CD14-positive monocyte (primary cell): ENCODE measurements at regions not wholly inside any gene's neighbourhood (a gene's known extent, or its start where the extent isn't known, plus 50 kb on each side); places are given as distances from the start of the nearest gene placed in this dataset.

Source experiments
- DNase-seq, 3 donors: peaks; one replicate each; pipeline ENCODE4 v3.0.0-alpha.2; 2011 to 2022
- H2AFZ ChIP-seq: 2 replicates; pipeline ENCODE4 v1.6.0; 2012; ENCODE audit warnings: mild to moderate bottlenecking, low read depth, low read length, inconsistent platforms; ENCODE audit not compliant: insufficient read depth, poor library complexity, severe bottlenecking
- H3K27ac ChIP-seq, 2 donors: 1 replicate in 1 of 2; 2 replicates in 1 of 2; pipeline ENCODE4 v1.5.1; 2012 to 2013; ENCODE audit warnings: low read length in 2 of 2, control low read depth in 1 of 2, inconsistent platforms in 1 of 2, low read depth in 1 of 2, mild to moderate bottlenecking in 1 of 2
- H3K27me3 ChIP-seq, 2 donors: one replicate each; pipeline versions ENCODE4 v1.6.0 to v1.6.1; 2011 to 2013; ENCODE audit warnings: low read length in 2 of 2; ENCODE audit not compliant: control insufficient read depth in 2 of 2, insufficient read depth in 2 of 2
- H3K36me3 ChIP-seq, 2 donors: replicated peaks in 1 of 2; 1 replicate in 1 of 2; 2 replicates in 1 of 2; pipeline versions ENCODE4 v1.5.1 to v1.6.1; 2012 to 2013; ENCODE audit warnings: low read length in 2 of 2, control low read depth in 1 of 2, inconsistent platforms in 1 of 2, mild to moderate bottlenecking in 1 of 2; ENCODE audit not compliant: insufficient read depth in 2 of 2, control insufficient read depth in 1 of 2
- H3K4me1 ChIP-seq, 2 donors: 1 replicate in 1 of 2; 2 replicates in 1 of 2; pipeline versions ENCODE4 v1.5.1 to v1.6.1; 2012 to 2013; ENCODE audit warnings: low read length in 2 of 2, control low read depth in 1 of 2, inconsistent platforms in 1 of 2, mild to moderate bottlenecking in 1 of 2, moderate library complexity in 1 of 2; ENCODE audit not compliant: insufficient read depth in 2 of 2, control insufficient read depth in 1 of 2
- H3K4me2 ChIP-seq: replicated peaks from 2 replicates; pipeline ENCODE3; 2012; ENCODE audit warnings: low read length, moderate library complexity, mild to moderate bottlenecking; ENCODE audit not compliant: poor library complexity, severe bottlenecking; ENCODE audit errors: extremely low read depth
- H3K4me3 ChIP-seq, 3 experiments: fragments of 200-600 bp in 1 of 3; sonication (generic) in 1 of 3; replicated peaks in 1 of 3; 1 replicate in 2 of 3; 2 replicates in 1 of 3; pipeline ENCODE4 v1.5.1; 2011 to 2013; ENCODE audit warnings: low read length in 3 of 3, mild to moderate bottlenecking in 3 of 3, control low read depth in 2 of 3, low read depth in 2 of 3, inconsistent platforms in 1 of 3, moderate library complexity in 1 of 3
- H3K79me2 ChIP-seq: 2 replicates; pipeline ENCODE4 v1.6.0; 2012; ENCODE audit warnings: mild to moderate bottlenecking, control low read depth, inconsistent platforms, low read length, moderate library complexity; ENCODE audit not compliant: insufficient read depth
- H3K9ac ChIP-seq: 2 replicates; pipeline ENCODE4 v1.6.0; 2017; ENCODE audit warnings: low read length, mild to moderate bottlenecking; ENCODE audit not compliant: insufficient read depth, poor library complexity, severe bottlenecking
- H3K9me3 ChIP-seq, 2 donors: replicated peaks in 1 of 2; 1 replicate in 1 of 2; 2 replicates in 1 of 2; pipeline versions ENCODE4 v1.5.1 to v1.6.1; 2012 to 2013; ENCODE audit warnings: low read length in 2 of 2, control low read depth in 1 of 2; ENCODE audit not compliant: control insufficient read depth in 1 of 2, insufficient read depth in 1 of 2
- H4K20me1 ChIP-seq: 2 replicates; pipeline ENCODE4 v1.6.0; 2012; ENCODE audit warnings: mild to moderate bottlenecking, low read length, control low read depth, moderate library complexity; ENCODE audit not compliant: insufficient read depth
- H3K27ac Mint-ChIP-seq, 7 donors: one replicate each; pipeline ENCODE4 v1.8.0; 2020; ENCODE audit warnings: mild to moderate bottlenecking in 7 of 7, mixed read lengths in 7 of 7, moderate library complexity in 6 of 7, inconsistent platforms in 2 of 7
- H3K27me3 Mint-ChIP-seq, 3 donors: one replicate each; pipeline ENCODE4 v1.8.0; 2021 to 2022; ENCODE audit warnings: low read depth in 3 of 3, mild to moderate bottlenecking in 3 of 3, mixed read lengths in 3 of 3, moderate library complexity in 3 of 3, inconsistent platforms in 1 of 3
- H3K36me3 Mint-ChIP-seq, 2 donors: one replicate each; pipeline ENCODE4 v1.8.0; 2020; ENCODE audit warnings: mixed read lengths in 2 of 2, inconsistent platforms in 1 of 2, mild to moderate bottlenecking in 1 of 2
- H3K4me1 Mint-ChIP-seq: one replicate; pipeline ENCODE4 v1.8.0; 2020; ENCODE audit warnings: mild to moderate bottlenecking, mixed read lengths
- H3K4me3 Mint-ChIP-seq, 2 donors: one replicate each; pipeline ENCODE4 v1.8.0; 2020; ENCODE audit warnings: mild to moderate bottlenecking in 2 of 2, mixed read lengths in 2 of 2, moderate library complexity in 1 of 2
- H3K9me3 Mint-ChIP-seq, 7 donors: one replicate each; pipeline ENCODE4 v1.8.0; 2020 to 2022; ENCODE audit warnings: mixed read lengths in 7 of 7, mild to moderate bottlenecking in 6 of 7, moderate library complexity in 6 of 7, inconsistent platforms in 2 of 7
- CTCF ChIP-seq: fragments of 200-600 bp; IDR thresholded peaks from one replicate; pipeline ENCODE4 v1.8.0; 2022; ENCODE audit warnings: antibody characterized with exemption, mild to moderate bottlenecking
- WGBS: methylation state at CpG from one replicate; pipeline ENCODE4 v1.1.5; 2013; ENCODE audit warnings: missing lambda C conversion rate; ENCODE audit not compliant: insufficient coverage; 5-methylcytosine and 5-hydroxymethylcytosine counted together
- intact Hi-C, 2 donors: fragments of 100-400 bp; cut with micrococcal nuclease; formaldehyde crosslinking; loops; one replicate each; pipeline versions ENCODE4 v1.15.0 to v1.15.1; 2023

- no CpG with 5 or more reads among the region's 3 CpGs for WGBS
- H3K27ac Mint-ChIP-seq, result no peak overlapping the region
- no peaks in the 10 kb centered on the region for H4K20me1 ChIP-seq
- no peak for DNase-seq
- no peaks in the 10 kb centered on the region for H3K36me3 Mint-ChIP-seq
- no peaks in the 10 kb centered on the region for H3K4me1 ChIP-seq
- H3K9me3 Mint-ChIP-seq, result peaks cover 0 to 4% (median 0%) of the 10 kb centered on the region in 7 donors
- no peak overlapping the region for H3K4me3 ChIP-seq
- H3K36me3 ChIP-seq, result no peaks in the 10 kb centered on the region
- H3K4me1 Mint-ChIP-seq, result no peaks in the 10 kb centered on the region
- H3K4me3 Mint-ChIP-seq, result no peak overlapping the region
- no peak overlapping the region for H3K27ac ChIP-seq
- H3K27me3 ChIP-seq, result no peaks in the 10 kb centered on the region
- H3K27me3 Mint-ChIP-seq, result peaks cover 0 to 2% (median 0%) of the 10 kb centered on the region in 3 donors
- H3K79me2 ChIP-seq, result no peaks in the 10 kb centered on the region
- no peaks in the 10 kb centered on the region for H3K9me3 ChIP-seq
- no peak overlapping the region for H3K9ac ChIP-seq
- intact Hi-C loops, result no loop called here
- TF ChIP-seq CTCF, result no peak
- no peak overlapping the region for H3K4me2 ChIP-seq
- no peak overlapping the region for H2AFZ ChIP-seq
These were observed 471.8 kb downstream of the GBE1 start for GRCh38 chr3:81289676-81290075.

DNA sequence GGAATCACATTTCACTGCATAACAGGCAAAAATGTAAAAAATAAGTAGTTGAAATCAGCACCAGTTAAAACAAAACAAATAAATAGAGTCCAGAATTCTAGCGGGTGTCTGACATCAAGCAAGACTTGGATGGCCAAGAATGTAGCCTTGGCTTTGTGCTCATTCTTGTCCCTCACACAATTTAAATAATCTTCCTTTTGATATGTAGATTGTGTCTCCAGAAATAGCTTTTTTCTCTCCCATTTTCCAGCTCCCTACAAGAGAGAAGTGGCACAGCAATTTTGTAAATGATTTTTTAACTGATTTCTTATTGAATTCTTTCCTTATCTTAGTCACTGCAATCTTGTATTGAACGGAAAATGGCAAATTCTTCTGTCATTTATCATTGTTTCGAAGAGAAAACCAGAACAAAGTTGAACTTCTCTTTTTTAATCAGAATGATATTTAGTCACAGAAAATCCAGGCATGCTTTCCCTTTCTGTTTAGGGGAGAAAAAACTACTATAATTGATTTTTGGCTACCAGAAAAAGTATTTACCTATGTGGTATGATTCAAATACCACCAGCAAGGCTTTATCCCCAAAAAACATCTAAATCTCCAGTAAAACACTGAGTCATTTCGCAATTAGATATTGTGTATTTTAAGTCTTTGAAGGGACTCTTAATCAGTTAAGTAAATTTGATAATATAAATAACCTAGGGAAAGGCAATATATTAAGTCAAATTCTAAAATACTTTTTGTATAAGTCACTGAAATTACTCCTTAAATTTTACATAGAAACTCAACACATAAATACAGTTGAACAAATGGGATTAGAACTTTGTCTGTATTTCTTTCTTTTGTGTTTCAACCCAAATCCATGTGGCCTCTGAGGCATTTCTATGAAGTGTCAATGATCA is 481.7 kb downstream of the GBE1 start:
- Mint-ChIP-seq H3K27ac (no peak overlapping the region), H3K27me3 (peaks cover 0 to 2% (median 0%) of the 10 kb centered on the region in 3 donors), H3K36me3 (no peaks in the 10 kb centered on the region), H3K9me3 (peaks cover 0 to 8% (median 2%) of the 10 kb centered on the region in 7 donors), H3K4me1 (no peaks in the 10 kb centered on the region), H3K4me3 (no peak overlapping the region)
- intact Hi-C loops, result no loop called here
- no peaks in the 10 kb centered on the region for H3K4me1 ChIP-seq
- no peak overlapping the region for H3K27ac ChIP-seq
- no peak for TF ChIP-seq CTCF
- no peaks in the 10 kb centered on the region for H3K27me3 ChIP-seq
- WGBS, result no CpG with 5 or more reads among the region's 4 CpGs
- DNase-seq, result no peak
- H3K79me2 ChIP-seq, result no peaks in the 10 kb centered on the region
- no peak overlapping the region for H3K9ac ChIP-seq
- H2AFZ ChIP-seq, result no peak overlapping the region
- H3K36me3 ChIP-seq, result no peaks in the 10 kb centered on the region
- H3K4me2 ChIP-seq, result no peak overlapping the region
- no peak overlapping the region for H3K4me3 ChIP-seq
- no peaks in the 10 kb centered on the region for H3K9me3 ChIP-seq
- no peaks in the 10 kb centered on the region for H4K20me1 ChIP-seq
